Peyer's patch (tissue), 4 donors: ENCODE measurements at regions not wholly inside any gene's neighbourhood (a gene's known extent, or its start where the extent isn't known, plus 50 kb on each side); places are given as distances from the start of the nearest gene placed in this dataset.

Experiments
- POLR2A ChIP-seq, 2 donors: fragments of 450-650 bp; IDR thresholded peaks; one replicate each; pipeline ENCODE4 v1.5.1; 2017; ENCODE audit warnings: antibody characterized with exemption in 2 of 2, mild to moderate bottlenecking in 2 of 2, moderate library complexity in 2 of 2
- TF ChIP-seq, protein P1 (sequence below), 6 experiments: fragments of 450-650 bp in 4 of 6; fragments of 200-600 bp in 2 of 6; sonication (generic) in 1 of 6; IDR thresholded peaks; one replicate each; pipeline ENCODE4 v1.5.1; 2017 to 2019; ENCODE audit warnings: antibody characterized with exemption in 6 of 6, mild to moderate bottlenecking in 3 of 6, moderate library complexity in 1 of 6

DNA sequence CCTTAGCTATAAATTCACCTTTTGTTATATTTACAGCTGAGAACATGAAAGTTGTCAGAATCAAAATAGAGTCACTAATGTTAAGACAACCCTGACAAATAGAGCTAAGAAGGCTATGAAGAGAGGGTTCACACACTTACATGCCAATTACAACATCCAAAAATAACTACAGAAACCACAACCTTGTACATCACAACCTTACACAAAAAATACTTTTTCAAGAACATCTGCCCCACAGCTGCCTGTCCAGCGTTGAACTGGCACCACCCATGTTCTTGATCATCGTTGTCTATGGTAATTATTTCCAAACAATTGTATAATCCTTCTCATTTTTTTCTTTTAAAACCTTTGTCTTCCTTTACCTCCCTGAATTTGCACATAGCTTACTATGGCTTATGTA lies 231.2 kb upstream of the FKBP1C start:
- TF ChIP-seq, protein P1, sequence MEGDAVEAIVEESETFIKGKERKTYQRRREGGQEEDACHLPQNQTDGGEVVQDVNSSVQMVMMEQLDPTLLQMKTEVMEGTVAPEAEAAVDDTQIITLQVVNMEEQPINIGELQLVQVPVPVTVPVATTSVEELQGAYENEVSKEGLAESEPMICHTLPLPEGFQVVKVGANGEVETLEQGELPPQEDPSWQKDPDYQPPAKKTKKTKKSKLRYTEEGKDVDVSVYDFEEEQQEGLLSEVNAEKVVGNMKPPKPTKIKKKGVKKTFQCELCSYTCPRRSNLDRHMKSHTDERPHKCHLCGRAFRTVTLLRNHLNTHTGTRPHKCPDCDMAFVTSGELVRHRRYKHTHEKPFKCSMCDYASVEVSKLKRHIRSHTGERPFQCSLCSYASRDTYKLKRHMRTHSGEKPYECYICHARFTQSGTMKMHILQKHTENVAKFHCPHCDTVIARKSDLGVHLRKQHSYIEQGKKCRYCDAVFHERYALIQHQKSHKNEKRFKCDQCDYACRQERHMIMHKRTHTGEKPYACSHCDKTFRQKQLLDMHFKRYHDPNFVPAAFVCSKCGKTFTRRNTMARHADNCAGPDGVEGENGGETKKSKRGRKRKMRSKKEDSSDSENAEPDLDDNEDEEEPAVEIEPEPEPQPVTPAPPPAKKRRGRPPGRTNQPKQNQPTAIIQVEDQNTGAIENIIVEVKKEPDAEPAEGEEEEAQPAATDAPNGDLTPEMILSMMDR (IDR thresholded peaks at IDR 0.05): no peak
- TF ChIP-seq POLR2A (IDR thresholded peaks at IDR 0.05): no peak
